GM12878 (cell line): ENCODE measurements at regions not wholly inside any gene's neighbourhood (a gene's known extent, or its start where the extent isn't known, plus 50 kb on each side); places are given as distances from the start of the nearest gene placed in this dataset.

Source experiments
- ATAC-seq: fragments of 200-7000 bp; cut with Tn5 transposase; 3 replicates; pipeline ENCODE4 v1.9.1; 2020; ENCODE audit warnings: mild to moderate bottlenecking, moderate library complexity
- BruUV-seq: library from RNA; stranded (reverse); fragments of 400-500 nt; replicated peaks from 2 replicates; lab custom pipeline; 2021; lab: Mats Ljungman, UMichigan
- CTCF ChIA-PET: fragments of 300-600 bp; sonication (Branson Sonifier 250); formaldehyde crosslinking; extraction: SDS; loops from one replicate; lab custom pipeline; 2021; ENCODE audit warnings: inconsistent platforms; lab: Yijun Ruan, JAX
- POLR2A ChIA-PET: fragments of 350-600 bp; formaldehyde crosslinking; extraction: SDS; loops from one replicate; lab custom pipeline; 2021; ENCODE audit warnings: inconsistent platforms; lab: Charles Lee
- RAD21 ChIA-PET: fragments of 300-600 bp; sonication (Branson Sonifier 250); formaldehyde crosslinking; loops from one replicate; lab custom pipeline; 2023; ENCODE audit warnings: antibody characterized with exemption; ENCODE audit not compliant: unreplicated experiment; lab: Charles Lee
- SMC1A ChIA-PET: fragments of 300-600 bp; sonication (Branson Sonifier 250); formaldehyde crosslinking; loops from one replicate; lab custom pipeline; 2023; ENCODE audit not compliant: unreplicated experiment, uncharacterized antibody; lab: Charles Lee
- DNase-seq: peaks from one replicate; pipeline ENCODE4 v3.0.0-alpha.2; 2011; ENCODE audit warnings: low read depth, low spot score
- FAIRE-seq: peaks from 3 replicates; lab custom pipeline; 2011; peaks lifted over from hg19 to GRCh38; lab: Jason Lieb, UNC
- H2AFZ ChIP-seq: 2 replicates; pipeline ENCODE4 v1.6.0; 2011; ENCODE audit warnings: low read depth, low read length, control low read depth; ENCODE audit not compliant: control insufficient read depth
- H3K27ac ChIP-seq: 2 replicates; pipeline ENCODE4 v1.5.1; 2011; ENCODE audit warnings: control low read depth; ENCODE audit not compliant: control insufficient read depth, insufficient read depth
- H3K27me3 ChIP-seq, 2 experiments: replicated peaks in 1 of 2; 2 replicates each; pipeline versions ENCODE4 v1.6.0 to v1.6.1; 2011; ENCODE audit warnings: low read length in 1 of 2; ENCODE audit not compliant: control insufficient read depth in 2 of 2, insufficient read depth in 2 of 2
- H3K36me3 ChIP-seq, 2 experiments: 2 replicates each; pipeline ENCODE4 v1.5.1; 2011; ENCODE audit warnings: low read length in 1 of 2; ENCODE audit not compliant: control insufficient read depth in 2 of 2, insufficient read depth in 2 of 2
- H3K4me1 ChIP-seq: 2 replicates; pipeline ENCODE4 v1.6.1; 2011; ENCODE audit warnings: mild to moderate bottlenecking, low read length, moderate library complexity, mixed read lengths; ENCODE audit not compliant: control insufficient read depth, insufficient read depth
- H3K4me2 ChIP-seq: 2 replicates; pipeline ENCODE4 v1.6.0; 2011; ENCODE audit warnings: control low read depth; ENCODE audit not compliant: control insufficient read depth, insufficient read depth
- H3K4me3 ChIP-seq: fragments of 200-600 bp; sonication (generic); 2 replicates; pipeline ENCODE4 v1.5.1; 2016
- H3K79me2 ChIP-seq: 2 replicates; pipeline ENCODE4 v1.6.0; 2011; ENCODE audit warnings: low read length; ENCODE audit not compliant: control insufficient read depth, insufficient read depth
- H3K9ac ChIP-seq: 2 replicates; pipeline ENCODE4 v1.8.0; 2011; ENCODE audit warnings: low read length, control low read depth, mixed read lengths; ENCODE audit not compliant: control insufficient read depth, insufficient read depth
- H3K9me3 ChIP-seq: replicated peaks from 3 replicates; pipeline ENCODE4 v1.5.1; 2011; ENCODE audit warnings: mild to moderate bottlenecking, low read length; ENCODE audit not compliant: control insufficient read depth, insufficient read depth
- H4K20me1 ChIP-seq: 2 replicates; pipeline ENCODE4 v1.6.0; 2011; ENCODE audit not compliant: control insufficient read depth, insufficient read depth
- EP300 ChIP-seq, 2 experiments: fragments of 150-350 bp in 1 of 2; IDR thresholded peaks; 2 replicates each; pipeline ENCODE4 v1.6.1; 2011 to 2012; ENCODE audit warnings: low read depth in 2 of 2, low read length in 2 of 2, borderline replicate concordance in 1 of 2, improper control_type of control experiment in 1 of 2, inconsistent platforms in 1 of 2; ENCODE audit not compliant: control insufficient read depth in 1 of 2
- IKZF1 ChIP-seq: fragments of 450-650 bp; conservative IDR thresholded peaks from 2 replicates; pipeline ENCODE4 v1.6.1; 2017; ENCODE audit warnings: antibody characterized with exemption, mild to moderate bottlenecking
- NFYA ChIP-seq: IDR thresholded peaks from 2 replicates; pipeline ENCODE4 v1.6.1; 2011; ENCODE audit warnings: low read depth, mild to moderate bottlenecking, low read length, improper control_type of control experiment, borderline replicate concordance
- NRF1 ChIP-seq: conservative IDR thresholded peaks from 2 replicates; pipeline ENCODE4 v1.6.1; 2011; ENCODE audit warnings: mild to moderate bottlenecking, low read depth, low read length, improper control_type of control experiment
- TCF7 ChIP-seq: IDR thresholded peaks from 2 replicates; pipeline ENCODE4 v1.6.1; 2014; ENCODE audit warnings: antibody characterized with exemption, borderline replicate concordance
- WGBS: methylation state at CpG from one replicate; pipeline ENCODE4 v1.1.6; 2016; ENCODE audit warnings: low lambda C conversion rate; ENCODE audit not compliant: insufficient replicate concordance, insufficient coverage; ENCODE audit errors: missing lambda C conversion rate; 5-methylcytosine and 5-hydroxymethylcytosine counted together
- in situ Hi-C: fragments of 300-500 bp; cut with MboI; formaldehyde crosslinking; loops from 9 replicates; pipeline ENCODE4 v1.14.3; 2018; ENCODE audit warnings: mixed read lengths
- intact Hi-C: fragments of 100-400 bp; cut with micrococcal nuclease; formaldehyde crosslinking; loops from one replicate; pipeline ENCODE4 v1.14.2; 2022; ENCODE audit not compliant: unreplicated experiment
- TF ChIP-seq, protein P1 (sequence below): fragments of 450-650 bp; IDR thresholded peaks from 2 replicates; pipeline ENCODE4 v1.6.1; 2017; ENCODE audit warnings: borderline replicate concordance

DNA sequence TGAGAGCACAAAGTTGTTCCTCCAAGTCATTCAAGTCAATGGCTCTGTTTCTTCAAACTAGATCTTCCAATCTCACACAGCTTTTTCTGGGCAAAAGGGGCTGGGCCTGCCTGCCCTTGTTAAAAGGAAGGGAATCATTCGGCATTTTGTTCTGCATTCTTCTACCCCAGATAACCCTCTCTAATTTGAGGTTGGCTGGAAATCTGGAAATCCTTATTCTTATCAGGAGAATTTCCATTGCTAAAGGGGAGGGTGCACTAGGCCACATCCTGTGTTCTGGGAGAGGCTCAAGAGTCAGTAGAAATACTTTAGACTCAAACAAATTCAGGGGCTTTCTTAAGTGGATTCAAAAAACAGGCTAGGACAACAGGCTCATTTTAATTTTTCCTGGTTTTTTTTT lies 384.7 kb upstream of the ZNF462 start:
- Histone ChIP-seq H3K9me3 (no peaks in the 10 kb centered on the region; the same call in 1 of the 3 replicates), H4K20me1 (no peaks in the 10 kb centered on the region), H3K4me3 (no peak overlapping the region), H3K27me3 (no peaks in the 10 kb centered on the region), H2AFZ (no peak overlapping the region), H3K27ac (no peak overlapping the region), H3K79me2 (no peaks in the 10 kb centered on the region), H3K4me2 (no peak overlapping the region), H3K36me3 (no peaks in the 10 kb centered on the region), H3K9ac (no peak overlapping the region), H3K4me1 (no peaks in the 10 kb centered on the region)
- ATAC-seq (no peak), FAIRE-seq (no peak), DNase-seq (no peak)
- ChIA-PET RAD21 (no interaction called here), POLR2A (no interaction called here), SMC1A (interaction anchor here (1.0 kb wide), 1 partner anchor 14 kb away, joined by 3 read pairs; no protein-coding TSS in a partner anchor), CTCF (no interaction called here)
- BruUV-seq, result no TSS peak
- intact Hi-C loops (no loop called here), in situ Hi-C loops (no loop called here)
- WGBS, result 36% methylated on average over 1 of the region's 1 CpG
- no peak for TF ChIP-seq NRF1
- TF ChIP-seq EP300 (IDR thresholded peaks at IDR 0.05; ENCODE audit: borderline replicate concordance in 1 of 2, control insufficient read depth in 1 of 2, low read depth in 2 of 2, low read length in 2 of 2), result no peak
- TF ChIP-seq, protein P1, sequence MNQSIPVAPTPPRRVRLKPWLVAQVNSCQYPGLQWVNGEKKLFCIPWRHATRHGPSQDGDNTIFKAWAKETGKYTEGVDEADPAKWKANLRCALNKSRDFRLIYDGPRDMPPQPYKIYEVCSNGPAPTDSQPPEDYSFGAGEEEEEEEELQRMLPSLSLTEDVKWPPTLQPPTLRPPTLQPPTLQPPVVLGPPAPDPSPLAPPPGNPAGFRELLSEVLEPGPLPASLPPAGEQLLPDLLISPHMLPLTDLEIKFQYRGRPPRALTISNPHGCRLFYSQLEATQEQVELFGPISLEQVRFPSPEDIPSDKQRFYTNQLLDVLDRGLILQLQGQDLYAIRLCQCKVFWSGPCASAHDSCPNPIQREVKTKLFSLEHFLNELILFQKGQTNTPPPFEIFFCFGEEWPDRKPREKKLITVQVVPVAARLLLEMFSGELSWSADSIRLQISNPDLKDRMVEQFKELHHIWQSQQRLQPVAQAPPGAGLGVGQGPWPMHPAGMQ, result no peak

DNA sequence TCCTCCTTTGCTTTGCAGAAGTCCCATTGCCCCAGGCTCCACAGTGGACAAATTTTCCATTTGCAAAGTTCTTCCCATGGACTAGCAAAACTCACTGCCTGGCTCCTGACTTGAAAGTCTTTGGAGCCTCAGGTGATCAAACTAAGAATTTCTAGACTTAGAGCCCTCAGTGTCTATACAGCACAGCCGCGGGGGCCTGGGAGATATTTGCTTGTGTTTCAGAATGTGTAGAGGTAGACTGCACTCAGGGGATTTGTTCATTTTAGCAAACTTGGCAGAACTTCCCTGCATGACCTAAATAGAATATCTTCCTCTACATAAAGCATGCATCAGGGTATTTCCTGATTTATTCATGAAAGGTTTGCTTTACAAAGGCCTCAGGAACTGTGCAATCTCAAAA lies 384.2 kb upstream of the ZNF462 start:
- Histone ChIP-seq H3K79me2 (no peaks in the 10 kb centered on the region), H3K4me3 (no peak overlapping the region), H3K4me1 (no peaks in the 10 kb centered on the region), H3K36me3 (no peaks in the 10 kb centered on the region), H3K4me2 (no peak overlapping the region), H4K20me1 (no peaks in the 10 kb centered on the region), H3K9me3 (no peaks in the 10 kb centered on the region; the same call in 1 of the 3 replicates), H3K27me3 (no peaks in the 10 kb centered on the region), H3K27ac (no peak overlapping the region), H3K9ac (no peak overlapping the region), H2AFZ (no peak overlapping the region)
- CTCF ChIA-PET, result no interaction called here
- BruUV-seq, result no TSS peak
- POLR2A ChIA-PET, result no interaction called here
- no peak for DNase-seq
- no peak for FAIRE-seq
- in situ Hi-C loops (no loop called here), intact Hi-C loops (no loop called here)
- no peak for TF ChIP-seq TCF7
- TF ChIP-seq IKZF1, result no peak
- TF ChIP-seq NFYA, result no peak
- SMC1A ChIA-PET, result interaction anchor here (1.3 to 1.5 kb wide), 2 partner anchors 10 to 154 kb away, joined by 4 to 7 read pairs; no protein-coding TSS in a partner anchor
- WGBS, result 0% methylated on average over 2 of the region's 2 CpGs
- RAD21 ChIA-PET, result no interaction called here
- peak; percentile 58 for ATAC-seq
